Mesenchymal stem cell (in vitro differentiated cells and primary cell): ENCODE measurements at regions not wholly inside any gene's neighbourhood (a gene's known extent, or its start where the extent isn't known, plus 50 kb on each side); places are given as distances from the start of the nearest gene placed in this dataset. TPM values are rescaled to one million over a fixed set of nuclear protein-coding genes. Genes with fewer than 3 reads are reported as not detected.
"Not testable (repeated sequence)": the region's sequence is repeated elsewhere in the genome, so short reads cannot be mapped to it uniquely, and the experiment has no call there.

ENCODE experiments used
- DNase-seq: peaks from one replicate; pipeline ENCODE4 v3.0.0-alpha.2; 2013
- H2AFZ ChIP-seq: one replicate; pipeline ENCODE4 v1.6.1; 2013; ENCODE audit warnings: low read depth, mild to moderate bottlenecking, control low read depth, inconsistent platforms, low read length, moderate library complexity
- H2AK5ac ChIP-seq: 2 replicates; pipeline ENCODE4 v1.6.1; 2013; ENCODE audit warnings: low read length, moderate library complexity, mild to moderate bottlenecking, inconsistent platforms; ENCODE audit not compliant: severe bottlenecking
- H2BK120ac ChIP-seq: one replicate; pipeline ENCODE4 v1.6.1; 2013; ENCODE audit warnings: low read depth, mild to moderate bottlenecking, inconsistent platforms, low read length, moderate library complexity
- H2BK12ac ChIP-seq, 2 experiments: one replicate each; pipeline ENCODE4 v1.6.1; 2013; ENCODE audit warnings: inconsistent platforms in 2 of 2, low read length in 2 of 2, mild to moderate bottlenecking in 2 of 2, moderate library complexity in 2 of 2, control low read depth in 1 of 2
- H2BK15ac ChIP-seq: one replicate; pipeline ENCODE4 v1.6.1; 2013; ENCODE audit warnings: mild to moderate bottlenecking, low read depth, inconsistent platforms; ENCODE audit not compliant: poor library complexity, severe bottlenecking
- H2BK5ac ChIP-seq: 2 replicates; pipeline ENCODE4 v1.6.1; 2013; ENCODE audit warnings: low read depth, mild to moderate bottlenecking, low read length, control low read depth, inconsistent platforms; ENCODE audit not compliant: poor library complexity, severe bottlenecking
- H3K14ac ChIP-seq, 2 experiments: one replicate each; pipeline ENCODE4 v1.6.1; 2013; ENCODE audit warnings: inconsistent platforms in 2 of 2, low read length in 2 of 2, control low read depth in 1 of 2, mild to moderate bottlenecking in 1 of 2, moderate library complexity in 1 of 2
- H3K18ac ChIP-seq, 2 experiments: one replicate each; pipeline ENCODE4 v1.6.1; 2013; ENCODE audit warnings: inconsistent platforms in 2 of 2, low read length in 2 of 2, control low read depth in 1 of 2, low read depth in 1 of 2, mild to moderate bottlenecking in 1 of 2
- H3K23ac ChIP-seq, 2 experiments: one replicate each; pipeline ENCODE4 v1.6.1; 2013; ENCODE audit warnings: inconsistent platforms in 2 of 2, low read length in 2 of 2, mild to moderate bottlenecking in 2 of 2, moderate library complexity in 2 of 2, control low read depth in 1 of 2
- H3K27ac ChIP-seq: 2 replicates; pipeline ENCODE4 v1.5.1; 2013; ENCODE audit warnings: mild to moderate bottlenecking, moderate library complexity, low read length, control low read depth, inconsistent platforms; ENCODE audit not compliant: poor library complexity, severe bottlenecking
- H3K27me3 ChIP-seq, 2 experiments: 2 replicates each; pipeline versions ENCODE4 v1.6.1 to v1.7.0; 2013; ENCODE audit warnings: low read length in 2 of 2, mild to moderate bottlenecking in 2 of 2, moderate library complexity in 2 of 2, control low read depth in 1 of 2, inconsistent platforms in 1 of 2; ENCODE audit not compliant: control insufficient read depth in 1 of 2, insufficient read depth in 1 of 2
- H3K36me3 ChIP-seq, 2 experiments: 2 replicates each; pipeline versions ENCODE4 v1.6.1 to v1.7.0; 2013; ENCODE audit warnings: low read length in 2 of 2, control low read depth in 1 of 2, inconsistent platforms in 1 of 2, low read depth in 1 of 2, mild to moderate bottlenecking in 1 of 2; ENCODE audit not compliant: insufficient read depth in 2 of 2, control insufficient read depth in 1 of 2
- H3K4ac ChIP-seq, 2 experiments: one replicate each; pipeline ENCODE4 v1.6.1; 2013; ENCODE audit warnings: inconsistent platforms in 2 of 2, low read length in 2 of 2, mild to moderate bottlenecking in 2 of 2, moderate library complexity in 2 of 2, control low read depth in 1 of 2, low read depth in 1 of 2
- H3K4me1 ChIP-seq: 2 replicates; pipeline ENCODE4 v1.6.1; 2013; ENCODE audit warnings: low read depth, low read length, control low read depth; ENCODE audit not compliant: control insufficient read depth, insufficient read depth
- H3K4me2 ChIP-seq: 2 replicates; pipeline ENCODE4 v1.6.1; 2013; ENCODE audit warnings: low read length, mild to moderate bottlenecking, inconsistent platforms; ENCODE audit not compliant: poor library complexity, severe bottlenecking
- H3K4me3 ChIP-seq, 2 experiments: 2 replicates each; pipeline versions ENCODE4 v1.5.1 to v1.7.0; 2013; ENCODE audit warnings: low read length in 2 of 2, mild to moderate bottlenecking in 2 of 2, control low read depth in 1 of 2, low read depth in 1 of 2; ENCODE audit not compliant: insufficient read depth in 1 of 2
- H3K79me1 ChIP-seq: replicated peaks from 2 replicates; pipeline ENCODE4 v1.6.1; 2013; ENCODE audit warnings: mild to moderate bottlenecking, control low read depth, low read length, inconsistent platforms; ENCODE audit not compliant: poor library complexity, severe bottlenecking
- H3K9ac ChIP-seq: 2 replicates; pipeline ENCODE4 v1.7.0; 2013; ENCODE audit warnings: mild to moderate bottlenecking, low read length, moderate library complexity
- H3K9me3 ChIP-seq: 2 replicates; pipeline ENCODE4 v1.7.0; 2013; ENCODE audit warnings: mild to moderate bottlenecking, low read length; ENCODE audit not compliant: control insufficient read depth
- H4K8ac ChIP-seq: one replicate; pipeline ENCODE4 v1.6.1; 2013; ENCODE audit warnings: inconsistent platforms, mild to moderate bottlenecking, low read length, moderate library complexity
- H4K91ac ChIP-seq: one replicate; pipeline ENCODE4 v1.6.1; 2013; ENCODE audit warnings: mild to moderate bottlenecking, low read length, inconsistent platforms
- WGBS: methylation state at CpG from one replicate; pipeline ENCODE4 v1.1.7; 2013; ENCODE audit warnings: mixed read lengths; 5-methylcytosine and 5-hydroxymethylcytosine counted together
- small RNA-seq: library from polyadenylated mRNA; stranded (forward); fragments of <200 nt; extraction: miRNeasy Mini kit (QIAGEN cat#:217004); gene quantifications from one replicate; pipeline ENCODE3, GENCODE V24; 2013; ENCODE audit warnings: low read depth

DNA sequence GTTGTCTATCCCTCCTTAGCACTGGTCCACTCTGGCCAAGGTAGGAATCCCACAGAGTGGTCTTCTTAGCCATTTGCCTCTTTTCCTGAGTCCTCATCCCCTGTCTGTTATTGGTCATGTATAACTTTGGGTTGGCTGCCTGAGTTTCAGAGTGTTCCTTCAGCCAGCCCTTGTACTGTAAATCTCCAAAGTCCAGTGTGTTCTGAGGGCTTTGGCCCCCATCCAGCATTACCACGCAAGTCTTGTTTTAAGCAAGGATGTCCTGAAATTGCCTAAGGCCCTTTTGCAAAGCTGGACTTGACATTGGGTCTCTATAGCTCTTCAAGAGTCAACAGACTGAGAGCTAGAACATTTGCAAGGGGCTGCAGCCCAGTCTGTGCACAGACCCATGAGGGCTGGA is 52.5 kb upstream of the MTLN start:
- H3K4me1 ChIP-seq, H3K4ac ChIP-seq, H3K18ac ChIP-seq, H3K4me2 ChIP-seq, H2BK15ac ChIP-seq, H3K4me3 ChIP-seq, H3K14ac ChIP-seq, H3K9ac ChIP-seq, H2BK5ac ChIP-seq, H4K91ac ChIP-seq, H2BK12ac ChIP-seq, H3K79me1 ChIP-seq, H3K9me3 ChIP-seq, H3K23ac ChIP-seq, H4K8ac ChIP-seq, H3K36me3 ChIP-seq, DNase-seq, H2AK5ac ChIP-seq, H2BK120ac ChIP-seq, H3K27ac ChIP-seq, H2AFZ ChIP-seq, H3K27me3 ChIP-seq: not testable (repeated sequence)
- no CpG with 5 or more reads among the region's 1 CpG for WGBS

- not testable (repeated sequence) for H2AK5ac ChIP-seq, H3K27ac ChIP-seq, H2BK15ac ChIP-seq, H3K9me3 ChIP-seq, H2BK12ac ChIP-seq, H4K91ac ChIP-seq, H3K23ac ChIP-seq, H3K27me3 ChIP-seq, H3K4me3 ChIP-seq, H3K36me3 ChIP-seq, H2BK5ac ChIP-seq, H3K79me1 ChIP-seq, H3K4me2 ChIP-seq, H3K14ac ChIP-seq, H2AFZ ChIP-seq, H2BK120ac ChIP-seq, H3K9ac ChIP-seq, H3K4me1 ChIP-seq, H3K4ac ChIP-seq, DNase-seq, H3K18ac ChIP-seq, H4K8ac ChIP-seq
- no CpG with 5 or more reads among the region's 3 CpGs for WGBS
These were observed 51.8 kb upstream of the MTLN start for GRCh38 chr2:110264076-110264681.

DNA sequence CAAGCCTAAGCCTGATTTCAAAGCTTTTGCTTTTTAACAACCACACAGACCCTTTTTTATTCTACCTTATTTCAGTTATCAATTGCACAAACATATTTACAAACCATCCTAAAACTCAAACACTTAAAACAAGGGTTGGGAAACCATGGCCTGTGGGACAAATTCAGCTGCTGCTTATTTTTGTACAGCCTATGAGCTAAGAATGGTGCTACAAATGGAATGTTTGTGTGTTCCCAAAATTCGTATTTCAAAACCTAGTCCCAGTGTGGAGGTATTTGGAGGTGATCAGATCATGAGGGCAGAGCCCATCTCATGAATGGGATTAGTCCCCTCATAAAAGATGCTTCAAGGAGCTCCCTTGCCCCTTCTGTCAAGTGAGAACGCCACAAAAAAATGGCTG is 51.1 kb upstream of the MTLN start:
- H3K27ac ChIP-seq, result not testable (repeated sequence)
- no CpG with 5 or more reads among the region's 2 CpGs for WGBS

More for the DNA sequence above, 51.1 kb upstream of the MTLN start:
- H2AK5ac ChIP-seq, H3K36me3 ChIP-seq, H3K18ac ChIP-seq, H3K9ac ChIP-seq, H2BK12ac ChIP-seq, H2AFZ ChIP-seq, H3K4ac ChIP-seq, H3K4me3 ChIP-seq, H2BK120ac ChIP-seq, H3K4me2 ChIP-seq, H2BK15ac ChIP-seq, H3K79me1 ChIP-seq, H4K91ac ChIP-seq, DNase-seq, H3K27me3 ChIP-seq, H3K23ac ChIP-seq, H3K4me1 ChIP-seq, H4K8ac ChIP-seq, H2BK5ac ChIP-seq, H3K9me3 ChIP-seq, H3K14ac ChIP-seq: not testable (repeated sequence)

Small RNA genes lying in the stretch of these regions (small RNA-seq; reads per million reads assigned to genes)
- not detected for gene MIR4436B2
